Neuronal stem cell (in vitro differentiated cells): ENCODE measurements at regions not wholly inside any gene's neighbourhood (a gene's known extent, or its start where the extent isn't known, plus 50 kb on each side); places are given as distances from the start of the nearest gene placed in this dataset.

Source experiments
- DNase-seq: peaks from one replicate; pipeline ENCODE4 v3.0.0-alpha.2; 2013; ENCODE audit warnings: low spot score
- H2AFZ ChIP-seq: one replicate; pipeline ENCODE4 v1.6.1; 2013; ENCODE audit warnings: mild to moderate bottlenecking, low read length, inconsistent platforms
- H2AK5ac ChIP-seq: 2 replicates; pipeline ENCODE4 v1.6.1; 2013; ENCODE audit warnings: low read depth, mild to moderate bottlenecking, inconsistent platforms, low read length, moderate library complexity, mixed read lengths
- H2BK120ac ChIP-seq: 2 replicates; pipeline ENCODE4 v1.6.1; 2013; ENCODE audit warnings: low read depth, mild to moderate bottlenecking, inconsistent platforms, low read length, moderate library complexity, mixed read lengths
- H2BK12ac ChIP-seq: one replicate; pipeline ENCODE4 v1.6.1; 2013; ENCODE audit warnings: low read length, inconsistent platforms
- H2BK15ac ChIP-seq: 2 replicates; pipeline ENCODE4 v1.6.1; 2013; ENCODE audit warnings: mild to moderate bottlenecking, low read length, inconsistent platforms, mixed read lengths
- H2BK5ac ChIP-seq: one replicate; pipeline ENCODE4 v1.6.1; 2013; ENCODE audit warnings: inconsistent platforms, mild to moderate bottlenecking, low read length, moderate library complexity
- H3K14ac ChIP-seq: one replicate; pipeline ENCODE4 v1.6.1; 2013; ENCODE audit warnings: low read length, inconsistent platforms
- H3K18ac ChIP-seq: 2 replicates; pipeline ENCODE4 v1.6.1; 2013; ENCODE audit warnings: low read length, inconsistent platforms
- H3K23ac ChIP-seq: 2 replicates; pipeline ENCODE4 v1.6.1; 2013; ENCODE audit warnings: low read depth, mild to moderate bottlenecking, mixed read lengths, low read length, inconsistent platforms; ENCODE audit not compliant: poor library complexity
- H3K27ac ChIP-seq: replicated peaks from 3 replicates; pipeline ENCODE4 v1.5.1; 2013; ENCODE audit warnings: low read length, inconsistent platforms
- H3K27me3 ChIP-seq, 3 experiments: 2 replicates each; pipeline ENCODE4 v1.6.1; 2013; ENCODE audit warnings: low read length in 3 of 3, mild to moderate bottlenecking in 2 of 3, inconsistent platforms in 1 of 3, low read depth in 1 of 3, mixed read lengths in 1 of 3, moderate library complexity in 1 of 3; ENCODE audit not compliant: control insufficient read depth in 3 of 3, insufficient read depth in 3 of 3
- H3K36me3 ChIP-seq, 2 donors: replicated peaks in 1 of 2; 2 replicates each; pipeline ENCODE4 v1.6.1; 2013; ENCODE audit warnings: low read length in 2 of 2; ENCODE audit not compliant: control insufficient read depth in 2 of 2, insufficient read depth in 2 of 2
- H3K4ac ChIP-seq: 2 replicates; pipeline ENCODE4 v1.6.1; 2013; ENCODE audit warnings: inconsistent platforms, mild to moderate bottlenecking, low read length, moderate library complexity
- H3K4me1 ChIP-seq, 2 donors: 1 replicate in 1 of 2; 2 replicates in 1 of 2; pipeline ENCODE4 v1.6.1; 2013; ENCODE audit warnings: low read length in 2 of 2, low read depth in 1 of 2; ENCODE audit not compliant: control insufficient read depth in 2 of 2, insufficient read depth in 1 of 2
- H3K4me2 ChIP-seq: one replicate; pipeline ENCODE4 v1.6.1; 2013; ENCODE audit warnings: mild to moderate bottlenecking, low read length, inconsistent platforms; ENCODE audit not compliant: insufficient read depth, poor library complexity, severe bottlenecking
- H3K4me3 ChIP-seq, 2 donors: 2 replicates each; pipeline ENCODE4 v1.5.1; 2013; ENCODE audit warnings: low read length in 2 of 2, mild to moderate bottlenecking in 2 of 2, inconsistent platforms in 1 of 2, moderate library complexity in 1 of 2
- H3K79me1 ChIP-seq: one replicate; pipeline ENCODE4 v1.6.1; 2013; ENCODE audit warnings: low read depth, mild to moderate bottlenecking, inconsistent platforms, low read length, moderate library complexity
- H3K9ac ChIP-seq: one replicate; pipeline ENCODE4 v1.6.1; 2013; ENCODE audit warnings: mild to moderate bottlenecking, low read depth, low read length, inconsistent platforms; ENCODE audit not compliant: poor library complexity
- H3K9me3 ChIP-seq, 2 donors: replicated peaks in 1 of 2; 2 replicates each; pipeline versions ENCODE3 to v1.6.1; 2013; ENCODE audit warnings: low read length in 2 of 2, mild to moderate bottlenecking in 2 of 2, inconsistent platforms in 1 of 2, low read depth in 1 of 2, mixed read lengths in 1 of 2, moderate library complexity in 1 of 2; ENCODE audit not compliant: control insufficient read depth in 2 of 2, insufficient read depth in 1 of 2
- H4K8ac ChIP-seq: one replicate; pipeline ENCODE4 v1.6.1; 2013; ENCODE audit warnings: low read depth, mild to moderate bottlenecking, inconsistent platforms, low read length, moderate library complexity
- H4K91ac ChIP-seq: one replicate; pipeline ENCODE4 v1.6.1; 2013; ENCODE audit warnings: low read length, low read depth, mild to moderate bottlenecking, inconsistent platforms; ENCODE audit not compliant: poor library complexity
- WGBS, 2 donors: extraction: QIAGEN DNeasy Blood & Tissue Kit; methylation state at CpG; one replicate each; pipeline ENCODE4 v1.1.7; 2013; ENCODE audit warnings: missing lambda C conversion rate in 2 of 2, mixed read lengths in 1 of 2; ENCODE audit not compliant: insufficient read length in 2 of 2, insufficient replicate concordance in 1 of 2; ENCODE audit errors: extremely low coverage in 2 of 2; 5-methylcytosine and 5-hydroxymethylcytosine counted together

- H3K4me3 ChIP-seq = no peak overlapping the region
- no peak overlapping the region for H3K9ac ChIP-seq
- no CpG with 5 or more reads among the region's 7 CpGs for WGBS, 2 donors
- peaks cover 5 to 12% of the 10 kb centered on the region in 2 donors for H3K4me1 ChIP-seq
- no peak overlapping the region for H3K18ac ChIP-seq
- no peak overlapping the region for H2BK12ac ChIP-seq
- no peak overlapping the region for H4K8ac ChIP-seq
- no peak overlapping the region for H3K27ac ChIP-seq
- no peak overlapping the region for H3K14ac ChIP-seq
- no peak overlapping the region for H2BK15ac ChIP-seq
- H3K27me3 ChIP-seq = no peaks in the 10 kb centered on the region
- H3K23ac ChIP-seq = no peak overlapping the region
- no peaks in the 10 kb centered on the region for H3K9me3 ChIP-seq
- no peaks in the 10 kb centered on the region for H3K79me1 ChIP-seq
- DNase-seq = peak; percentile 5
- peak overlapping the region; percentile 62 for H2AFZ ChIP-seq
- H3K4ac ChIP-seq = no peak overlapping the region
- no peak overlapping the region for H2AK5ac ChIP-seq
- no peaks in the 10 kb centered on the region for H3K36me3 ChIP-seq
- H4K91ac ChIP-seq = no peak overlapping the region
- H2BK120ac ChIP-seq = no peak overlapping the region
- H3K4me2 ChIP-seq = no peak overlapping the region
- no peak overlapping the region for H2BK5ac ChIP-seq
Measured at GRCh38 chr2:104583811-104584210, 270.1 kb upstream of the POU3F3 start.

GRCh38 chr2:104584393-104584792 is 269.5 kb upstream of the POU3F3 start:
- Histone ChIP-seq H3K36me3 (no peaks in the 10 kb centered on the region), H4K91ac (no peak overlapping the region), H3K4me1 (peaks cover 5 to 12% of the 10 kb centered on the region in 2 donors), H3K18ac (no peak overlapping the region), H4K8ac (no peak overlapping the region), H2BK12ac (no peak overlapping the region), H3K9me3 (no peaks in the 10 kb centered on the region), H3K23ac (no peak overlapping the region), H2BK120ac (no peak overlapping the region), H3K4me2 (no peak overlapping the region), H3K14ac (no peak overlapping the region), H3K4me3 (no peak overlapping the region), H2AK5ac (no peak overlapping the region), H2AFZ (peak overlapping the region; percentile 72), H3K27me3 (no peaks in the 10 kb centered on the region), H3K27ac (no peak overlapping the region), H3K9ac (no peak overlapping the region), H2BK15ac (no peak overlapping the region), H3K79me1 (no peaks in the 10 kb centered on the region), H2BK5ac (no peak overlapping the region), H3K4ac (no peak overlapping the region)
- DNase-seq = peak; percentile 14
- no CpG with 5 or more reads among the region's 4 CpGs for WGBS, 2 donors

- no peak overlapping the region for H3K4ac ChIP-seq
- H4K8ac ChIP-seq = no peak overlapping the region
- no peaks in the 10 kb centered on the region for H3K79me1 ChIP-seq
- H3K9ac ChIP-seq = no peak overlapping the region
- no peak overlapping the region for H3K4me3 ChIP-seq
- no peaks in the 10 kb centered on the region for H3K36me3 ChIP-seq
- H4K91ac ChIP-seq = no peak overlapping the region
- H3K18ac ChIP-seq = no peak overlapping the region
- H2BK5ac ChIP-seq = no peak overlapping the region
- peaks cover 0 to 23% of the 10 kb centered on the region in 2 donors for H3K9me3 ChIP-seq
- H2BK12ac ChIP-seq = no peak overlapping the region
- no CpG with 5 or more reads among the region's 3 CpGs for WGBS, 2 donors
- H2BK120ac ChIP-seq = no peak overlapping the region
- no peak overlapping the region for H2AFZ ChIP-seq
- H2AK5ac ChIP-seq = no peak overlapping the region
- no peak overlapping the region for H3K23ac ChIP-seq
- no peak overlapping the region for H3K4me2 ChIP-seq
- no peak overlapping the region for H3K27ac ChIP-seq
- DNase-seq = no peak
- H3K27me3 ChIP-seq = peaks cover 0 to 2% (median 0%) of the 10 kb centered on the region in 3 experiments
- no peak overlapping the region for H3K14ac ChIP-seq
- H3K4me1 ChIP-seq = no peaks in the 10 kb centered on the region
- H2BK15ac ChIP-seq = no peak overlapping the region
Measured at GRCh38 chr2:104595576-104595975, 258.3 kb upstream of the POU3F3 start.

- Histone ChIP-seq H3K4me1 (no peaks in the 10 kb centered on the region), H3K27ac (no peak overlapping the region), H3K79me1 (no peaks in the 10 kb centered on the region), H2BK15ac (no peak overlapping the region), H4K8ac (no peak overlapping the region), H3K18ac (no peak overlapping the region), H3K14ac (no peak overlapping the region), H2AK5ac (no peak overlapping the region), H4K91ac (no peak overlapping the region), H3K9me3 (peaks cover 0 to 9% of the 10 kb centered on the region in 2 donors), H3K4ac (no peak overlapping the region), H3K4me3 (no peak overlapping the region), H3K27me3 (no peaks in the 10 kb centered on the region), H2BK5ac (no peak overlapping the region), H3K36me3 (no peaks in the 10 kb centered on the region), H3K9ac (no peak overlapping the region), H3K23ac (no peak overlapping the region), H3K4me2 (no peak overlapping the region), H2BK120ac (no peak overlapping the region), H2AFZ (no peak overlapping the region), H2BK12ac (no peak overlapping the region)
- no CpG with 5 or more reads among the region's 2 CpGs for whole genome bisulfite sequencing, 2 donors
- no peak for DNase-seq
Measured at GRCh38 chr2:104597942-104598341, 256.0 kb upstream of the POU3F3 start.
